NCI-H82 treated with DMSO at 0.1 percent for 48 hours (cell line): ENCODE measurements at regions not wholly inside any gene's neighbourhood (a gene's known extent, or its start where the extent isn't known, plus 50 kb on each side); places are given as distances from the start of the nearest gene placed in this dataset.

Experiments
- DNase-seq: peaks from one replicate; lab custom pipeline; 2025; ENCODE audit not compliant: unreplicated experiment; lab: John Stamatoyannopoulos, UW

DNA sequence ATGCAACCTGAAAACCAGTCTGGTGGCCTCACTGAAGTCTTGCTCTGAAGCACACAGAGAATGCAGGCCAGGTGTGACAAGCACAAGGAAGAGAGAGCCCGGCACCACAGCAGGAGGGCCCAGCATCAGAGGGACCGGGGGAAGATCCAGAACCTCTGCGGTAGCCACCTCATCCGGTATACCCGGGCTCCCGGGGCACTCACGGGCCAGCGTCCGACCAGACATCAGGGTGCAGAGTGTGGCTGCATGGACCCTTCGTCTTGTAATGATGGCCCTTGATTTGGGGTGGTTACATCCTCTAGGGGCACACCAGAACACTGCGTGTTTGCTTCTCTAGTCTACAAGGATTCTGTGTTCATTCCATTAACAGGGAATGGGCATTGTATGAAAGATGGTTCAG lies 406.0 kb downstream of the GADD45G start:
- DNase-seq, result no peak

DNA sequence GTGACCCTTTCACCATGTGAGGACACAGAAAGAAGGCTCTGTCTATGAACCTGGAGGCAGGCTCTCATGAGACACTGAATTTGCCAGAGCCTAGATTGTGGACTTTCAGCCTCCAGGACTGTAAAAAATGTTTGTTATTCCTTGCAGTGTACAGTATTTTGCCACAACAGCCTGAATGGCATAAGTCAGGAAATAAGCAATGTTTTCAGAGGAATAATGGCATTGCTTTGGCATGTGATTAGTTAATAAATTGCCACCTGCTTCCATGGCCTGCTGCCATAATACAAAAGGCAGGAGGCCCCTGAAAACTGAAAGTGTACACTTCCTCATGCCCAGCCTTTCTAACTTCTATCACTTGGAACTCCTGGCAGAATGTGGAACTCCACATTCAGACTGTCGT lies 408.1 kb downstream of the GADD45G start:
- DNase-seq, result no peak

DNA sequence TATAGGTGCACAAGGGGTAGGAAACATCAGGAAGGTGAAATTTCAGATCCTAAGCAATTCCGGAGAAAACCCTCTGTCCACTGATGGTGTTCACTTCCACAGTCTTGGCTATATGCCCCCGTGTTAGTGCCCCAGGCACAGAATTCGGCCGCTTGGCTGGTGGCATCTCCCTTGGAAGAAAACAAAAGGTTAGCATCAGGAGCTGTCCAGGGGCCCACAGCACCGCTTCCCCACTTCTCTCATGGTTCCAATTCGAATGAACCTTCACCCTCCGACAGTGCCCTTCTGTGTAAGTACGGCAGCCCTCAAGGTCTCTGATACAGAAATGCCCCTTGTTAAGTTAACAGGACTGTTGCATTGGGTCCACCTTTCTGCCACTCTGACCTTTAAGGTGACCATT lies 409.0 kb downstream of the GADD45G start:
- DNase-seq, result no peak

DNA sequence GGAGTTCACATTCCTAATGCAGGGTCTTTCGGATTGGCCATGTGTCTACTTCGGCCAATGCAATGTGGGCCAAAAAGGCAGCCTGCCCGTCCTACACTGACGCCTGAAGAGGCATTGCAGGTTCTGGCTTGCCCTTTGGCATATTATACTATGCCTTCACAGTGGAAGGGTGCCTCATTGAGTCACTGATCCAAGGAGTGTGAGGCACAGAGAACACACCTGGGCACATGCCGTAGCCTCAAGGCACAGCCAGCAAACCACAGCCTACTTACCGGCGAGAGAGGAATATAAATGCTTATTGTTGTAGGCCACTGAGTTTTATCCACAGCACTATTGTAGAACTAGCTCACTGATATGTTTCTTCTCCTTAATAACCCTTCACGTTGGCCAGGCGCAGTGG lies 409.6 kb downstream of the GADD45G start:
- no peak for DNase-seq

DNA sequence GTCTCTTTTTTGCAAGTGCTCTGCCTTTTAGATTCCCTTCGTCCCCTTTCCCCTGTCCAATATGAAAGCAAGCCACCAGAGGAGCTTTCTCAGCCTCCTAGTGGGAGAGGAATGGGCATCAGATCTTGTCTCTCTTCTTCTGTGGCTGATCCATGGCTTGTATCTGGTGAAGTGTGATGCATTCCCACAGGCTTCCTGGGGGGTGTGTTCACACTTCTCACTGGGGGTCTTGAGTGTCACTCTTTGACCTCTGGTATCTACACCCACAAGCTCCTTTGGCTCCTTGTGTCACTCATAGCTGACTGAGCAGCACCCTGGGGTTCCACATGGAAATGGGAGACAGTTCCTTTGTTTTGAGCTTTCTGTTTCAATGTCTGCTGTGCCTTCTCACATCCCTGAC lies 411.5 kb downstream of the GADD45G start:
- no peak for DNase-seq

DNA sequence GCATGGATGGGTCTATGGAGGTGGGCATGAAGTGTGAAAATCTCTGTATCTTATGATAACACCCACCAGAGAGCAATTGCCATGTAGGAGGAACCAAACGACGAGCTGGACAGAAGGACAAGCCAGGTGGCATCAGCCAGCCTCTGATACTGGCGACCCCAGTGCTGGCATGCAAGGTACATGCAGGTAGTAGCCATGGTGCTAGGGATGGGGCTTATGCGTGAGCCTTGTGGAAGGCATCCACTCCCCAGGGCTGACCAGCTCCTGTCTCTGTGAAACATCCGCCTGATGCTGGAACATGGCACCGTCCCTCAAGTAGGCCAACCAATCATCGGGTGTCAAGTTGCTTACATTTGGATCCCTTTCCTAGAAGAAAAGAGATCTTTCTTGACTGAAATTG lies 412.9 kb downstream of the GADD45G start:
- no peak for DNase-seq

DNA sequence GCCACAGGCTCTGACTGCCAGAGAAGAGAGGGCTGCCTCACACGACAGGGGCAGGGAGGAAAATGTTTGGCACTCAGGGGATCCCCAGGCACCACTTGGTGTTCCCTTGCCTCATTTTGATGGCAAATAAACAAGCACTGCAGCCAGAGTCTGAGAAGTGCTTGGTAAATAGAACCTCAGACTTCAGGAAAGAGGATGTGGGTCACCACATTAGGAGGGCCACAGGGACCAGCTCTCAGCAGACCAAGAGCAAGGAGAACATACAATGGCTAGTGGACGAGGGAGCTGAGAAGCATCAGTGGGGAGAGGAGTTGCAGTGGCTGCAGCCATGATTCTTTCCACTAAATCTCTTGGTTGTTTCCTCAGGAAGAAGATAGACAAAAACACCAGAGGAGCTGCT lies 413.9 kb downstream of the GADD45G start:
- DNase-seq, result no peak

DNA sequence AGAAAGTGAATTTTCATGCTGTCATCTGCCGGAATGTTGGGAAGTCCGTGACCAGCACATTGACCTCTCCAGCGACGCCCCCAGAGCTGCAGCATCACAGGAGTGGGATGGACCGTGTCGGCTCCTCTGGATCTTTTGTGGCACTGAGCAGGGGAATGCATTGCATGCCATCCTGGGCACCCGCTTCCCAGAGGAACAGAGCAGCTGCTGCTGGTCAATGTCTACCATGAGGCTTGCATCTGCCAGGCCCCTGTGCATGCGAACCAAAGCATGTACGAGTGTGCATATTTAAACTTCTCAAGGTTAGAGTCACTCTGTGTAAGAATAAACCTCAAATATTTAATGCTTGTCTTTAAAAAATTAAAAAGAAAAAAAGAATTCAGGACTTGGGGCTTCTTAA lies 414.8 kb downstream of the GADD45G start:
- no peak for DNase-seq

DNA sequence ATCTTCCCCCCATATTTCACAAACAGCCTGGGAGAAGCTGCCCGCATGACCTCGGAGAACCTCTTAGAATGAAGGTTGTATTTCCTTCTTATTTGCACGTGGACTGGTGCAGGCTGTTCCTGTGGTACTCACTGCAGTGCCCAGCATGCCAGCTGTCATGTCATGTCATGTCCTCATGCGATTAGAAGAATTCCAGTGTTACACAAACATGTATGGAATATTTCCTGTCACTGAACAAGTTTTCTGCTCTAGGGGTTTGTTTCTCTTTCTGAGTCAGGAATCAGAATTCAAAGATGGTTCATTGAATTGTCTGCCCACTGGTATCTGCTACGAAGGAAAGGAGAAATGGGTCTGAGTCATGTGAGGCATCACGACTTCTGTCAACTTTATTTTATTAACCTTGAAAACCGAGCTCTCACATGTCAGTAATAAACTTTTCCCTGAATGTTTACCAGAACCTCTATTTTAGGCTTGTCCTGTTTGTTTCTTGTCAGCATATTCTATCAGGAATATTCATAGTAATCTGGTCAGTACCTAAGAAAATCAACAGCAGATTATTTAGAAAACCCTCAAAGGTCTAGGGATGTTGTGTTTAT lies 415.6 kb downstream of the GADD45G start:
- DNase-seq, result no peak

DNA sequence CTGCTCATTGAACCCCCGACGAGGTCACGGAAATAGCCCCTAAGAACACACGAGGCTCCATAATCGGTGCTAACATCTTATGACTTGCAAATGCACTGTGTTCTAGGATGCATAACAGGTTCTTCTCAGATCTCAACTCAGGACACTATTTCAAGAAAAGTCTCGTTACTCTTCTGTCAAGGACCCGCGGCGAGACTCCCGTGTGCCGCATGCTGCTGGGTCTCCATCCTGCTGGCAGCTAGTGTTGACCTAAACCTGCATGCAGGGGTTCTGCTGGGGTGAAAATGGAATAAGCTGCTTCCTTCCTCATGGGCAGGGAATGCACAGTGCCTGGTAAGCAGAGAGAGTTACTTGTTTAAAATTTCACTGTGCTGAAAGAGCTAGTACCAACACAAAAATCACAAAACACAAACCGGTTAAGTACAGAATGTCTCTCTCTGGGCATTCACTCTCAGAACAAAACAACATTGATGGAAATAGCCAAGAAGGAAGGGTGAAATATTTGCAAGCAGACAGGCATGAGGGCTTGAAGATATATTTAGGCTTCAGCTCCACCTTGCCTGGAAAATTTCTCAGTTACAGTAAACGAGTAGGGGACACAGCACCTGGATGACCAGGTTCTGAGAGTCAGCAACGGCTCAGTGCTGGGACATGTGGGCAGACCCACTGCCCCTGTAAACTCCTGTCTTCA lies 416.5 kb downstream of the GADD45G start:
- no peak for DNase-seq

DNA sequence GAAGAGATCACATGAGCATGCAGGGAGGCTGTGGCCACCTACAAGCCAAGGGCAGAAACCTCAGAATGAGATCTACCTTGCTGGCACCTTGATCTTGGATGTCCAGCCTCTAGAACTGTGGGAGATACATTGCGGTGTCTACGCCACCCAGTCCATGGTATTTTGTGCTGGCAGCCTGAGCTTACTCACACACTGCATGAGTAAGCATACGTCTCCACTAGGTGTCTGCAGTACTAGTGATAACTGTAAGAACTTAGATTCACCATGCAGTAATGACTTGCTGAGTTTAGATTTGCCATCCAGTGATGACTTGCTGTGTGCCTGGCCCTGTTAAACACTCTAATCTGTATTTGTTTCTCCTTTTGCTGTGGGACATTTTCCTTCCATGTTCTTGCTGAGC lies 417.7 kb downstream of the GADD45G start:
- DNase-seq, result no peak

DNA sequence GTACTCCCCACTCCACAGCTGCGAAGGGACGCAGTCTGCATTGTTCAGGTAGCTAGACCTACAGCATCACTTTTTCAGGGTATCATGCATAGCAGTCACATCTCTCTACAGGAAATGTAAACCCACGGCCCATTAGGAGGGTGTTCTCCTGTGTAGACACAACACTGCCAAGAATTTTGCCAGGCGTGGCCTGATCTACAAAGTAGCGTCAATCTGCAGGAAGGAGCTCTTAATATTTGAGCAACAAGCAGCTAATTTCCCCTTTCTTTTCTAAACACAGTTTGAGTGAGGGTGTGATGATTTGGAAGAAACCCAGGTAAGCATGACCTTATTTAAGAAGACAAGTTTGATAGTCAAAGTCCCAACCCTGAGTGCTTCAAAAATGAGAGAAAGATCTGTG lies 419.0 kb downstream of the GADD45G start:
- no peak for DNase-seq

DNA sequence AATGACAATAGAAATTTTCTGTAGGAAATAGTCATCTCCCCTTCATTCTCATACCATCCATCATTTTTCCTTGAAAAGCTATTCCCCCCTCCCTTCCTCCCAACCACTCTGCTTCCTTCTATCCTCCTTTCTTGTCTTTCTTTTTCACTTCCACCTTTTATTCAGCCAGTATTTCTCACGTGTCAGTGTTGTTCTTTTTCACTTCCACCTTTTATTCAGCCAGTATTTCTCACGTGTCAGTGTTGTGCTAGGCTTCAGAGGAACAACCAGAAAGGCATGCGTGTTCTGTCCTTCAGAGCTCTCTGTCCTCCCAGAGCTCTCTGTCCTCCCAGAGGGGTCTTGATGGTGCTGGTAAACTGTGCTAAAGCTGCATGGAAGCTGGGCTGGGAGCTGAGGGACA lies 419.6 kb downstream of the GADD45G start:
- no peak for DNase-seq

DNA sequence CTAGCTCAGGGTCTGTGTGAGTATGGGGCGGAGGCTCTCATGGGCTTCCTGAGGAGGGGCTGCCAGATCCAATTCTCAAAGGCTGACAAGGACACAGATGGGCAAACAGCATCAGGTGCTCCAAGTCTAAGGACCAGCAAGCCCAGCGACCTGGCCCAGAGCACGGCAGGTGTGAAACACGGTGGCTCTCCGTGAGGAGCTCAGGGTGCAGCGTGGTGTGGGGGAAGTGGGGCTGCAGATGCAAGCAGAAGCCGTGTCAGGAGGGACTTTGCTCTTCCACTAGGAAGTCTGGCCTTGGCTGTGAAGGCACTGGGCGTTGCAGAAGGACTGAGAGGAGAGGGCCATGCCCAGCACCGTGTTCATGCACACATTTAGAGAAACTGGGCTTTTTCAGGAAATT lies 420.0 kb downstream of the GADD45G start:
- no peak for DNase-seq

DNA sequence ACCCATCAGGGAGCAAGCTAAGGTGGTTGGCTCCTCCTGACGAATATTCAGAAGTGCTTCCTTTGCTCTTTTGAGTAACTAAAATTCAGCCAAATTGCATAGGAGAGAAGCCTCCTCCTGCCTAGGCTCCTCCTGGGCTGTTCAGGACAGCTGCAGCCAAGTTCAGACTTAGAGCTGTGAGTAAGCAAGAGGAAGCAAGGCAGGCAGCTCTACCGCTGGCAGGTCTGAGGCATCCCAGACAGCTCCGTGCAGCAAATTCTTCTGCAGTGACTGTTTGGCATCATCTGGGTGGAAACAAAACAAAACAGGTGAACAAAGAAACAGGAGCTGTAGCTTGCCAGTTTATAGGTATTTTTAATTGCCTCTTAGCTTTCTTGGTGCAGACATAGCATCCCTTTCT lies 421.0 kb downstream of the GADD45G start:
- DNase-seq, result no peak

DNA sequence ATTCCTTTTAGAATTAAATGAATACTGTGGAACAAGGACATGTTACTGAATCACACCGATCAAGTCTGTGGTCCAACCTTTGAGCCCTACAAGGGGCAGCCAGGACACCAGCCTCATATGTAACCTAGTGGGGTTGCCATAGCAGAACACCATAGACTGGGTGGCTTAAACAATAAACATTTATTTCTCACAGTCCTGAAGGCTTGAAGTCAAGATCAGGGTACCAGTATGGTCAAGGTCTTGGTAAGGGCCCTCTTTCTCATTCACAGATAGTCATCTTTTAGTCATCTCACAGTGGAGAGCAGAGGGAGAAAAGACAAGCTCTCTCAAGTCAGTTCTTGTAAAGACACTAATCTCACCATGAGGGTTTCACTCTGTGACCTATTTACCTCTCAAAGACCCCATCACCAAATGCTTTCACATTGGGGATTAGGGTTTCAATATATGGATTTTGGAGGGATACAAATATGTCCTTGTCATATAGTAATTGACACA lies 422.5 kb downstream of the GADD45G start:
- DNase-seq, result no peak

DNA sequence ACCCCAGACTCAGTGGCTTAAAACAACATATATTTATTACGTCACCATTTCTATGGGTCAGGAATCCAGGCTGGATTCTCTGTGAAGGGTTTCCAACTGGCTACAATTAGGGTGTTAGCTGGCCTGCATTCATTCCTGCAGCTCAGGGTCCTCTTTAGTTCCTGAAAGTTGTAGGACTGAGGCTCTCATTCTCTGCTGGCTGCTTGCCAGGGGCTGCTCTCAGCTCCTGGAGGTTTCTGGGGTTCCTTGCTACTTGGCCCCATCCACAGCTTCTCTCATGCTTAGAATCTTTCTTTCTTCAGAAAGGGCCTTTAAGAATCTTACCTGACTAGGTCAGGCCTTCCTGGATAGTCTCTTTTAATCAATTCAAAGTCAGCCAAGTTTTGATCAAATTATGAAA lies 424.6 kb downstream of the GADD45G start:
- no peak for DNase-seq

DNA sequence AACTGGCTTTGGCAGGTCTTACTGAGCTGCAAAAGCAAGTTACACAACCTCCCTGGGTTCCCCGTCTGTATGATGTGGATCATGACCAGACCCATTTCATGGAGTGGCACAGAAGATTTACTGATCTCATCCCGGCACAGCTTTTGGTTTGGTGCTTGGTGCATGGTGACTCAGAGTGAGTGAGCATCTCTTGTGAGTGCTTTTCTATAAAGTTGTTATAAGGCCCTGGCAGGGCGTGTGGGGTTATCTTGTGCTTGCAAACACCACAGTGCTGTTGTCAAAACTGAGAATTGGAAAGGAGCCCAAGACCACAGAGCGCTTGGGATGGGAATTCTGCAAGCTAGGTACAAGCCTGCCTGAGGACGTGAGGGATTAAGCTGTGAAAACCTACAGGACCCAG lies 425.2 kb downstream of the GADD45G start:
- no peak for DNase-seq

DNA sequence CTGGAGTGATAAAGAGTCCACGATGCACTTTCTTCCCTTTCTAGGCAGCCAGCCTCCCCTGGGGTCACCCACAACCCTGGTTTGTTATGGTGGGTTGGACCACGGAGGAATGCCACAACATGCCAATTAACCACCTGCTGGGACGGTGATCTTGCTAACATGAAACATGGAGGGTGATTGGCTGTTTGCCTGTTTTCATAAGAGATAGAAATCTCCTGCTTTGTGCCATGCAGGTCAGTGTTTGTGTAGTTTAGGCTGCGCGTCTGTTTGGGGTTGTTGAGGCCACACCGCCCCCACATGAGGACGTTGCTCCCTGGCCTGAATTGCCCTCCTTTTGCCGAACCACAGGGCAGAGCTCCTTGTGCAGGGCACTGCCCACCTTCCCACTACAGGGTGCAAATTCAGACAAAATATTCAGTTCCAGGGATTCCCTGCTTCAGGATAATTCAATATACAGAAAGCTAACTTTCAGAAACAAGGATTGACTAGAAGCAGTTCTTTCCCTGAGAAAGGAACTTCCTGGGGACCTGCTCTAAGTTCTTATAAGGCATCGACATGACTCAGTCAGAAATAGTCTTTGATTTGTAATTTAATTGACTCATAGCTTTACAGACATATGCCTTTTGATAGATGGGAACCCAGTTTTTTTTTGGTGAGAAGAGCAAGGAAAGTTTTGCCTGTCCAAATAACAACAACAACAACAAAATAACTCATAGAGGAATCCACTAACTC lies 427.6 kb downstream of the GADD45G start:
- DNase-seq, result no peak

DNA sequence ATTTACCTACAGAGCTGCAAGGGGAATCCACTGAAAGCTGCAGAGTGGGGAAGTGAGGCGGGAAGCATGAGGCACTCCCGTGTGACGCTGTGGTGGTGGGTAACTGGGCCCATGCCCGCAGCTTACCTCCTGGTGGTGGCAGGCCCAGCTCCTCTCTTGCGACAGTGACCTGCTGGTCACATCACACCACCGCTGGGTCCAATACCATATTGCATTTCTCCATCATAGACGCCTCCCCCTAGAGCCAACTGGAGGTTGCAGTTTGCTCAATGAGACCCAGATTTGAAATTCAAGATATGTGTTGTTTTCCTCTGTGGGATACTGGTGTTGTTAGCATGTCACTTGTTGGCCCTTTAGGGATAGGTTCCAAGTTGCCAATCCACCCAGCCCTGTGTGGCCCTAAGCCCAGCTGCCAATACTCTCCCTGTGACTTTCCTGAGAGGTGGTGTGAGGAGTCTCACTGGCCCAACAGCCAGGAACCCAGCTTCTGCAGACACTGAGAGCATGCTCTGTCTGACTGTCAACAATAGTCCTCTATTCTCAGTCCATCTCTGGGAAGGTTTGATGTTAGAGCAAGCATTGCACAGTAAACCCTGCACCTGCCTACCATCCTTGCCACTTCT lies 428.3 kb downstream of the GADD45G start:
- DNase-seq, result no peak

DNA sequence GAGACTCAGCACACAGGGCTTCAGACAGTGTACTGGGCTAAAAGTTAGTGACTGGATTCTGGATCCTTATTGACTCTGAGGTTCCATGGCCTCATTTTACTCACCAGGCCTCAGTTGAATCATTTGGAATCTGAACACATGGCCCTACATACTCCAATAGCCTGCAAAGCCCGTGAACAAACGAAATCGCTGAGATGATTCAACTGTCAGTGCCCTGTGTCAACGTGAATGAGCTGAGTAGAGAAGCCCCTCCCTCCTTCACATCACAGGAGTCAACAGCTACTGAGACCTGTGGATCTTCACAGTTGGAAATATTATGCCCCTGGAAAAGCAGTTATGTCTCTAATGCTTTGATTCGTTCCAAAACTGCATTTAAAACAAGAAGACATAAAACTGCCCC lies 429.3 kb downstream of the GADD45G start:
- DNase-seq, result no peak

DNA sequence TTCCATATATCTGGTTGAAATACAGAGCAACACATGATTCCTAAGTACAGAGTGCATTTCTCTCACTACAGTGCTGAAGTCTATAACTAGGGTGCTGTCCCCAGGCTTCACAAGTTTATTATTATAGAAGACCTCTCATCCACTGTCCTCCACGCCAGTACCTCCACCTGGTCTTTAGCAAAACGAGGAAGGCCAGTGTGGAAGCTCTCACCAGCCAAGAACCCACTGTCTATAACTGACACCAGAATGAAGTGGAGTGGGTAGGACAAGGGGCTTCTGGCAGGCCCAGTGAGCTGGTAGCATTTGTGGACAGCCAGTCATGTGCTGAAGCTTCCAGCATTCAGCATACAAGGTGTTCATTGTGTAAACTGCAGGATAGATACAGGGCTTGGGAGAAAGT lies 430.7 kb downstream of the GADD45G start:
- no peak for DNase-seq
